Kasumi-1 (cell line): ENCODE measurements at regions not wholly inside any gene's neighbourhood (a gene's known extent, or its start where the extent isn't known, plus 50 kb on each side); places are given as distances from the start of the nearest gene placed in this dataset.
"Not testable (repeated sequence)": the region's sequence is repeated elsewhere in the genome, so short reads cannot be mapped to it uniquely, and the experiment has no call there.

Source experiments
- DNase-seq, 2 experiments: peaks; one replicate each; lab custom pipeline; 2025; lab: John Stamatoyannopoulos, UW

- no peak for DNase-seq
Measured at GRCh38 chr13:102538938-102539337, 57.8 kb upstream of the TPP2 start.

GRCh38 chr13:102536695-102537485 lies 59.9 kb upstream of the TPP2 start:
- no peak for DNase-seq

DNA sequence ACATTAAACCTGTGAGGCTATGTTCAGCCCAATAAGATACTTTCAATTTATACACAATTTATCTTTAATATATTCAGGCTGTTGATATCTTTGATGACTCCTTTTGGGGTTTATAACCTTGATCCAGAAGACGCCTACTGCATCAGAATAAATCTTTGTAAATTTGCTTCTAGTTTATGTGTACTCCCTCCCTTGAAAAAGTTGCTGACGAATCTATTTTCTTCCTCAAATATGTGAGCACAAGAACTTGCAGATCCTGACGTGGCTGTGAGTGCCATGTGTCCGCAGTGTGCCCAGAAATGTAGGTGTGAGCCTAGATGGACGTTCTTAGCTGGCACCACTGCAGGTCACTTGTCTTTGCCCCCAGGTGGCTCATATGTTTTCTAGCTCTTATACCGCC lies 60.6 kb upstream of the TPP2 start:
- DNase-seq, result no peak

DNA sequence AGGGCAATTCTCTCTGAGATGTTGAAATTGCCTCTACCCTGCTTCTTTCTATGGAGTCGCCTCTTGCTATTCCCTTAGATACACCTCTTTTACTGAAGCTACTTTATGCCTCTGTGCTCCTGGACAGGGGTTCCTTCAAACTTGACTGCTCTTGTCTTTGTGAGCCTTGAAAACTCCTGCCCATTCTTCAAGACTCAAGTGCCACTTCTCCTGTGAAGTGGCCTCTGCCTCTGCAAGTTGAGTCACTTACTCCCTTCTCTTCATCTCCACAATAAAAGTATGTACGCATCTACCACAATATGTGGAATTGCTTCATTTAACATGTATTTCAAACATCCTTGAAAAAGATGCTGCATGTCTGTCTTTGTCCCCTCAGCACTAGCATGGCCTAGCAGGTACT lies 66.0 kb upstream of the TPP2 start:
- no peak for DNase-seq

GRCh38 chr13:102522251-102522650 lies 74.5 kb upstream of the TPP2 start:
- not testable (repeated sequence) for DNase-seq

DNA sequence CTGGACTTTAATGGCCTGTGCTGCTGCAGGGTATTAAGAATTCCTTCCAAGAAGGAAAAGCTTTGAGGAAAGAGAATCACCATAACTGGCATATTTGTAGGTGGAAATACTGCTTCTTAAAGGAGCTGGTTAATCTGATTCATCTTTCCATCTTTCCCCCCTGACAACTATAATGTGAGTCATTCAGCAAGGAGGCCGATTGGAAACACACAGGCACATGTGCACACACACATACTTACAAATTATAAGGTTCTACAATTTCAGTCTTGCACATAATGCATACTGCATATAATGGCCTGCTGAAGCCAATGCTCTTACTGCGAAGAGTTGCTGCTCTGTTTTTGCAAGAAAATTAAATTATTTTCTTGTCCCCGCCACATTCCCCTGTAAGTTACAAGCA lies 78.8 kb upstream of the TPP2 start:
- no peak for DNase-seq

GRCh38 chr13:102510072-102510471 lies 86.7 kb upstream of the TPP2 start:
- DNase-seq, result no peak

GRCh38 chr13:102508411-102508810 lies 88.4 kb upstream of the TPP2 start:
- DNase-seq, result no peak

GRCh38 chr13:102504002-102504401 lies 92.8 kb upstream of the TPP2 start:
- no peak for DNase-seq

- DNase-seq, result no peak
Measured at GRCh38 chr13:102495663-102496062, 93.8 kb upstream of the FGF14 start.

DNA sequence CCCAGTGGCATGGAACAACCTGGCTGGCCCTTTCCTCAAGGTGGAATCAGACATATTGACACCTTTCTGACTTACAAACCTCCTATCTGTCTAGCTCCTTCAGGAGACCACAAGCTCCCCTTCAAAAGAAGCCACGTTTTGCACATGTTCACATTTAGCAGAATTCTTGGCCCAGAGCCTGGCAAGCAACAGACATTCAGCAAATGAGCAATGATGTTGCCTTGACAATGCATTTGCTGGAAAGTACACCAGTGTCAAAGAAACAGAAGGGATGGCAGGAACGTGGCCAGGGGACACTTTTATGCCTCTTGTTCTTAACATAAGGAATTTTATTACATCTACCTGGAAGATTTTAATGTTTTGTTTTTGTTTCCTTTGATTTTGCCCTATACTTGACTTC lies 85.5 kb upstream of the FGF14 start:
- no peak for DNase-seq

DNA sequence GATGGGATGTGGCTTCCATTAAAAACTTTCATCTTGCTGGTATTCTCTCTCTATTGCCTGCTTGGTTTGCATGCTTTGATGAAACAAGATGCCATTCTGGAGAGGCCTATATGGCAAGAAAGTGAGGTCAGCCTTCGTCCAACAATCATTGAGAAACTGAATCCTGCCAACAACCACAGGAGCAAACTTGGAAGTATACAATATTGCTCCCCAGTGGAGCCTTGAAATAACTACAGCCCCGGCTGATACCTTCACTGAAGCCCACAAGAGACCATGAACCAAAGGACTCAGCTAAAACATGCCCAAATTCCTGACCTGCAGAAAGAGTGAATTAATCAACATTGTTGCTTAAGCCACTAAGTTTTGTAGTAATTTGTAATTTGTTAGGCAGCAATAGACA lies 82.5 kb upstream of the FGF14 start:
- no peak for DNase-seq

DNA sequence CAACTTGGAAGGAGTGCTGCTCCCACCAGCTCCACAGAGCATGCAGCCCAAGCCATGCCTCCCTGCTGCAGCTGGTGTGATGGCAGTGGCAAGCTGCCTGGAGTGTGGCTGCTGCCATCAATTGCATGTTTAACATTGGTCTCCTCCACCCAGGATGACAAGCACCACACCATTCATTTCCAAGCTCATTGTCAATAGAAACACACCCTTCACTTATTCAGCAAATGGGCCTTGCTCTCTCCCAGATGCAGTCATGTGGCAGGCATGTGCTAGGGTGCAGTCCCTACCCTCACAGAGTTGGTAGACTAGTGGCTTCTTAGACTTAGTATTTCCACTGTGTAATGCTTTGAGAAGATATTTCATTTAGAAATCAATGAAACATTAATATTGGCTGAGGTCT lies 70.8 kb upstream of the FGF14 start:
- DNase-seq, result no peak

GRCh38 chr13:102470283-102470917 lies 68.6 kb upstream of the FGF14 start:
- peak in 1 of 2 experiments; percentile 2 for DNase-seq

DNA sequence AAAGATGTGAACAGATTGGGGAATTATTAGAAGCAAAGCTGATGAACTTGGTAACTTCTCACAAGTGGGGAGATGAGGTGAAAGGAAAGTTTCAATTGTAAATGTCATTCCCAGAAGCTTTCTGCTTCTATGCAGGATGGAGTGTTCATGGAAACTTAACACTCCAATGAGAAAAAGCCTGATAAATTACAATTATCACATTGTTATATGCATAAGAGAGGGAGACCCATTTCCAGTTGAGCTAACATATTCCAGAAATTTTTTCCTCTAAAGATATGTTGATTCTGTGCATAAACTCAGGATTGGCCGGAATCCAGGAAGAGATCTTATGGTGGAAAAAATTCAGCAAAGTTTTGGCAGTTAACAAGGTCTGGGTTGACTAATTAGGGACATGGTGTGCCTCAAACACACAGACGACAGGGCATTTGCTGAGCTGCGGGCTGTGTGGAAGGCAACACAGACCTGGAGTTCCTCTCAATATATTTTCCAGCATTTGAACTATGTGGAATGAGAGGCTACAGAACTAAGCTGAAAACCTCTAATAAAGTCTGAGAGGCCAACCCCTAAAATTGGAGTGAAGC lies 64.9 kb upstream of the FGF14 start:
- no peak for DNase-seq

DNA sequence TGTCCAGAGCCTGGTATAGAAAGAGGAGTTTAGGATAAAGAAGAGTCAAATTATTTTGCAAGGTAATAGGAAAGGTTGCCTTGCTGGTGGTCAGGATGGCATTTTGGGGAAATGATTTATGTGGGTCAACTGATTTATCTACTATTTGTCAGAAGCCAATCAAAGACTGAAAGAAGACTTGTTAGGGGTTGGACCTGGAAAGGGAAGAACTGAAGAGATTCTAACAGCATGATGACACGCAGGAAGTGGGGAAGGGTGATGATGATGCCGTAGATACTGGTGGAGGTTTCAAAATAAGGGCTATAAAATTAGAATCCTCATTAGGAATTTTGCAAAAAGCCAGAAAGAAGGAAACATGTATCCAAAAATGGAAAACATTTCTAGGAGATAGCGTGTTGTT lies 60.7 kb upstream of the FGF14 start:
- DNase-seq, result no peak

- no peak for DNase-seq
Measured at GRCh38 chr13:102461302-102461701, 59.5 kb upstream of the FGF14 start.

GRCh38 chr13:102460806-102461205 lies 59.0 kb upstream of the FGF14 start:
- DNase-seq, result no peak

DNA sequence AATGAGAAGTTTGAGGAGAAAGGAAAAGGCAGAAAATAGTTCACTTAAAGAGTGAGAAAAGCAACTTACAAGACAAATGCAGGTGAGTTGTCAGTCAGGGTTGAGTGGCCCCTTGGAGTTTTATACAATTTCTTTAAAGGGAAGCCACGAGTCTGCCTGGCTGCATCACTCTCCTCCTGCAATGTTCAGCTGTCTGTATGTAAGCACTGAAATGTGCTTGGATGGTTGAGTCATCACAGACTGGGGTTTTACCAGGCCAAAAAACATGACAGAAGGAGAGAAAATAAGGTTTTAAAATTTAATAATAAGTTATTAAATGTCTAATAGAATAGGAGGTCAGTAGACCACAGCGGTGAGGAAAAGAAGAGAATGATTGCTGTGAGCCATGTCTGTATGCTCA lies 51.0 kb upstream of the FGF14 start:
- DNase-seq, result no peak
